T-helper 1 cell treated with Interleukin-12 subunit alpha and Interleukin-12 subunit beta and Interleukin-4 antibody, amounts not matched to agents 30 ng/mL and 1 ng/mL, for 36 hours (primary cell): ENCODE measurements at regions not wholly inside any gene's neighbourhood (a gene's known extent, or its start where the extent isn't known, plus 50 kb on each side); places are given as distances from the start of the nearest gene placed in this dataset.
"Not testable (repeated sequence)": the region's sequence is repeated elsewhere in the genome, so short reads cannot be mapped to it uniquely, and the experiment has no call there.

ENCODE experiments used
- intact Hi-C: fragments of 100-400 bp; cut with micrococcal nuclease; formaldehyde crosslinking; loops from one replicate; pipeline ENCODE4 v1.15.1; 2024

DNA sequence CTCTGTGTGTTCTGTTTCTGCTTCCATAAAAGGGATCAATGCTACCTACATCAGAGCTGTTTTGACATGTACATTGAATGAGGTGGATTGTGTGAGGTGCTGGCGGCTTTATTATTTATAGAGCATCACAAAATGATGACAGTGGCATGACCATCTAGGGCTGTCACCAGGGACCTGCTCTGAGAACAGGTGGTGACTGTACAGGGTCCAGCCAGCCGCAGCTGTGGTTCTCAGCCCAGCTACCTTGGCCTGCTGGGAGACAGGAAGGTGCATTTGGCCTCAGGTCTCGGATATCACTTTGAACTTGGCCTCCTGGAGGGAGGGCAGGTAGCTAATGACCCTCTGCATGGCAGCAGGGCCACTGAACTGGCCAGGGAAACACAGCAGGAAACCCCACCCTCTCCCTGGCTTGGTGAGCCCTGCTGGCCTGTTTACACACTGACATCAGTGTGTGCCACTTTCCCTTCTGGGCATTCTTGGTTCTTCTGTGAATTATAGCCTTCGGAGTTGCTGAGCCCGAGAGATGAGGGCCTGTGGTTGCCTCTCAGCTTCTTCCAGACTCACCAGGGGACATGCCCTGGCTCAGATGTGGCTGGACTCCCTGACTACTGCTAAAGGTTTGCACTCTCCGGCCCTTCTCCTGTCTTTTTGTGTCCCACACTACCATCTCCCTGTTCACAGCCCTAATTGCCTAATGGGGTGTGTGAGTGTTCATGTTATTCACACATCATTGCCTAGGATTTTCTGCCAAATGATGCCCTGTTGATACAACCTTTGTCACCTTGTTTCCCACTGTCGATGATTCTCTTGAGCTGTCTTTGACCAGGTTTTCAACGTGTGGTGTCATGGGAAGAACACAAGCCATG, 109.2 kb upstream of the RAB12 start:
- intact Hi-C loops, result no loop called here

GRCh38 chr18:8501044-8501443, 108.2 kb upstream of the RAB12 start:
- intact Hi-C loops, result no loop called here

DNA sequence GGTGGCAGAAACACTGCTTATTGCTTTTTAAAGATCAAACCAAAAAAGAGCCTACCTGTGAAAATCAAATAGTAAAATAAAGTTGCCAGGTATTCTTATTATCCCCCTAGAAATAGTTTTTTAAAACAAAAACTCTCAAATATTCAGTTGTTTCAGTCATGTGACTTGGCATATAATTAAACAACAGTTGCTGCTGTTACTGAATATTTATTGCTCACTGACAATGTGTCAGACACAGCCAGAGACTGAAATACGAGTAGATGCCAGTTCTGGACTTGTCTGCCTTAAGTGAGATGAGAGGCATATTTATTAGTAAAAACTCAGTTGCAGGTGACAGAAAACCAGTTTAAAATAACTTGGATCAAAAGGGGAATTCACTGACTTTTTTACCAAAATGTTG, 106.0 kb upstream of the RAB12 start:
- intact Hi-C loops, result no loop called here

- intact Hi-C loops, result no loop called here
Measured at GRCh38 chr18:8504424-8504823, 104.8 kb upstream of the RAB12 start.

GRCh38 chr18:8504880-8505435, 104.3 kb upstream of the RAB12 start:
- intact Hi-C loops, result no loop called here

DNA sequence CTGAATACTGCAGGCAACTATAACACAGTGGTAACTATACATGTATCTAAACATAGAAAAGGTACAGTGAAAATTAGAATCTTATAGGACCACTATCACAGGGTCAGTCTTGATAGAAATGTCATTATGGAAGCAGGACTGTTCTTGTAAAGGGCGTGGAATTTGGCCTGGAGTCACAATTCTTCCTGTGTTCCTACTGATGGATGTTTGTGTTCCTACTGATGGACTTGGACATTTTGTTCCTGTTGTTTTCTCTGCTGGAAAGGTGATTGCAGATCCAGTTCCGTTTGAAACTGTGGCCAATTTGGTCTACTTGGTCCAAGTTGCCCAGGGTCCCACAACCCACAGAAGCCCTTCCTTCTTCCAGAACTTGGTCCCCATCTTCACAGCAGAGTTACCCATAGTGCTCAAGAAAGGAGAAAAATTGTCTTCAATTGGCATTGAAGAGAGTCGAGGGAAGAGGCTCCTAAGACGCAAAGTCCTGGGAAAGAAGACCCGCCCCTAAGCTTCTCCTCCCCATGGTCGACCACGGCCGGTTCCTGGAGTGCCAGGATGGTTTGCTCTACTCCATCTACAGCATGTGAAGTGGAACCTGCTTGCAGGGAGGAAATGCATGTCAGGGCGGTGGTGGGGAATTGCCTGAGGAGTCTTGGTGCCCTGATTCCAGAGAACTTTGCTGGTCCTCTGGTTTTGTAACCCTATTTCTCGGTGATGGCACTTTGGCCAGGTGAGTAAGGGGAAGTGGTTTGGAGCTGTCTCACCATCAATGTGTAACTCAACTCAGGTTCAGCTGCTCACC, 102.8 kb upstream of the RAB12 start:
- intact Hi-C loops, result no loop called here

- intact Hi-C loops, result no loop called here
Measured at GRCh38 chr18:8507361-8507760, 101.9 kb upstream of the RAB12 start.

GRCh38 chr18:8507915-8508705, 101.1 kb upstream of the RAB12 start:
- intact Hi-C loops, result no loop called here

DNA sequence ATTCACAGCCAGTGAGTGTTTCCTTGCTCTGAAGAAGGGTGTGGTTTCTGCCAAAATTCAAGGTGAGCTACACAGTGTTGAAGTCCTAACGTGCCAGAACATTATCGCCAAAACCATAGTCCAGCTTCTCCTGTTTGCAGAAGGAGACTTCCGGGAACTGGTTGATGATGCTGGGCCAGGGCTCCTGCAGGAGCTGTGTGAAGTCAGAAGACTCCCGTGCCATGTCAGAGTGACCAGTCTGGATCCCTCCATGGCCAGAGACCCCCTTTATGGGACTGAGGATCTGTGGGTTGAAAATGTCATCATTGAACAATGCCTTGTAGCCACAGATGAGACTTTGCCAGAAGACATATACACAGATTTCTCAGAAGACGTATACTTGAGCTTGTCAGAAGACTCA, 96.0 kb upstream of the RAB12 start:
- intact Hi-C loops, result no loop called here

- intact Hi-C loops, result no loop called here
Measured at GRCh38 chr18:8514409-8514808, 94.8 kb upstream of the RAB12 start.

GRCh38 chr18:8515142-8515865, 93.9 kb upstream of the RAB12 start:
- intact Hi-C loops, result no loop called here

DNA sequence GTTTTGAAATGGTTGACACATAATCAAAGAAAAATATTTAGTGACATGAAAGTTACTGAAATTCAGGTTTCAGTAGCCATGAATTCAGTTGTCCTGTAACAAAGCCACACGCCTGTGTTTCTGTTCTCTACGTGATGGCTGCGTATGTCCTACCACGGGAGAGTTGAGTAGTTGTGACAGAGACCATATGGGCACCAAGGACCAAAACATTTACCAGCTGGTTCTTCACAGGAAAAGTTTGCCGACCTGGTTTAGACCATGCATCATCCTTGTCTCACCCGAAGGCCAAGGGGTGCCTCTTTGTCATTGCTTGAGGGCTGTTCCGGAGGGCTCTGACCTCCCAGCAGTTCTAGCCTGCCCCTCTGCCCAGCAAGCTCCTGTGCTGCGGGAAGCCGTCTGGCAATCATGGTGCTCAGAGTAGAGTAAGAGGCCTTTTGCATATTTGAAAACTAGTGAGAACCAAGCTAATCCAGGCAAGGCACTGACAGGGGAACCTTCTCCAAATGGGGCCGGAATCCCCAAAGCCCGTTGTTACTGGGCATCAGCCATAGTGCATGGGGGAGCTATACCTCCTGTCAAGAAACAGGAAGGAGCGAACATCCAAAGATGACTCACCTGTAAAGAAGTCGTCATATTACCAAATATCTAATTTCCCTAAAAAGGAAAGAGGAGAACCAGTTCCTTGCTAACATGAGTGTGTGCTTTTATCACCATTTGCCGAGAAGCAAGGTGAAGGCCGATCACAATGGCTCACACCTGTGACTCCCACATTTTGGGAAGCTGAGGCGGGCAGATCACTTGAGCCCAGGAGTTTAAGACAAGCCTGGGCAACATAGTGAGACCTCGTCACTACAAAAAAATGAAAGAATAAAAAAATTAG, 92.6 kb upstream of the RAB12 start:
- intact Hi-C loops, result no loop called here

GRCh38 chr18:8517276-8517675, 92.0 kb upstream of the RAB12 start:
- intact Hi-C loops, result no loop called here

DNA sequence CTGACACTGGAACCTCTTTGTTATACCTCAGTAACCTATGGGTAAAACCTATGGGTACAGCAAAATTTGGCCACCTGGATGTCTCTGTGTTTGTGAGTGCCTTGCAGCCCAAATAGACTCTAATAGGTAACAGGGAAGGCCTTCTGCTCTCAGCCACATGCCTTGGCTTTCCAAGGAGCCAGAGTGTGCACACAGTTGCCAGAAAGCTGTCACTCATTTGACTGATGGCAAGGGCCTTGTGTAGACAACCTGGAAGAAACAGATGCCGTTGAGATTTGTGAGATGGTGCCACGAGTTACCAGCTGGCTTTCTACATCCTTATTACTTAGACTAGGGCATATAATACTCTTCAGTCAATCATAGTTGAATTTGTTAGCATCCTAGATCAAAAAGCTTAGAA, 90.1 kb upstream of the RAB12 start:
- intact Hi-C loops, result no loop called here

- intact Hi-C loops, result no loop called here
Measured at GRCh38 chr18:8520266-8520665, 89.0 kb upstream of the RAB12 start.

- intact Hi-C loops, result no loop called here
Measured at GRCh38 chr18:8522756-8523155, 86.5 kb upstream of the RAB12 start.

DNA sequence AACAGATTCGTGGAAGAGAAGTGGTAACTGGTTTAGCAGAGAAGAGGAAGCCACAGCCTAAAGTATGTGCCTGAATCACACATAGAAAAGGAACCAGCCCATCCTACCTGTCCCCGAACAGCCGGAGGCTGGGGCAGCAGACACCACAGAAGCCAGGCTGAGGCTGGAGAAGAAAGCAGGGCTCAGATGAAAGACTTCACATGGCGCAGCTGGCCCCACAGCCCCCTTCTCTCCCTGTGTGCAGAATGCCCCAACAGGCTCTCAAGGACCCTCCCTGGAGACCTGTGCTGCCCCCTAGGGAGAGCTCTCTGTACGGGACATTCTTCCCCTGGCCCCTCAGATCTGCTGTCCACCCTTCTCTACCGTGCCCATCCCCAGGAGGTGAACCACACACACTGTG, 83.5 kb upstream of the RAB12 start:
- intact Hi-C loops, result no loop called here

GRCh38 chr18:8526332-8526731, 82.9 kb upstream of the RAB12 start:
- intact Hi-C loops, result no loop called here

- intact Hi-C loops, result no loop called here
Measured at GRCh38 chr18:8529609-8530008, 79.6 kb upstream of the RAB12 start.

- intact Hi-C loops, result not testable (repeated sequence)
Measured at GRCh38 chr18:8531084-8531483, 78.2 kb upstream of the RAB12 start.
